Medulla oblongata (tissue), 1 donor: ENCODE measurements at regions not wholly inside any gene's neighbourhood (a gene's known extent, or its start where the extent isn't known, plus 50 kb on each side); places are given as distances from the start of the nearest gene placed in this dataset.
"Not testable (repeated sequence)": the region's sequence is repeated elsewhere in the genome, so short reads cannot be mapped to it uniquely, and the experiment has no call there.

Experiments
- DNase-seq: peaks from one replicate; pipeline ENCODE4 v3.0.0-alpha.2; 2015; ENCODE audit errors: extremely low spot score

DNA sequence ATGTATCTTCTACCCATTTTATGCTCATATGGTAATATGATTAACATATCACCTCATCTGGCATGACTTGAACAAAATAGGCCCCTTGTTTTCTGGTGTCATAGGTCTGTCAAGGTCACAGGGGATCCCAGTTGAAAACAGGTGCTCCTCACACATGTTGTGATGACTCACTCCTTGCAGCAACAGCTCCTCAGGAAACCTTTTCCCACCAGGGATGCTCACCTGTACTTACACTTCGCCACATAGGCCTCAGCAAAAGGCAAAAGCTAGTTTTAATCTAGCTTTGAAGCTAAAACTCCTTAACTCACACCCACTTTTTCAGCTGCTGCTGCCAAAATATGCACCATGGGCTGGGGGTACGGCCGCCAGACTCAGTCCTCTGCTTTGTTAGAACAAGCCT lies 110.0 kb upstream of the SOX21 start:
- DNase-seq, result no peak

GRCh38 chr13:94816256-94816655 lies 103.9 kb upstream of the SOX21 start:
- DNase-seq, result no peak

DNA sequence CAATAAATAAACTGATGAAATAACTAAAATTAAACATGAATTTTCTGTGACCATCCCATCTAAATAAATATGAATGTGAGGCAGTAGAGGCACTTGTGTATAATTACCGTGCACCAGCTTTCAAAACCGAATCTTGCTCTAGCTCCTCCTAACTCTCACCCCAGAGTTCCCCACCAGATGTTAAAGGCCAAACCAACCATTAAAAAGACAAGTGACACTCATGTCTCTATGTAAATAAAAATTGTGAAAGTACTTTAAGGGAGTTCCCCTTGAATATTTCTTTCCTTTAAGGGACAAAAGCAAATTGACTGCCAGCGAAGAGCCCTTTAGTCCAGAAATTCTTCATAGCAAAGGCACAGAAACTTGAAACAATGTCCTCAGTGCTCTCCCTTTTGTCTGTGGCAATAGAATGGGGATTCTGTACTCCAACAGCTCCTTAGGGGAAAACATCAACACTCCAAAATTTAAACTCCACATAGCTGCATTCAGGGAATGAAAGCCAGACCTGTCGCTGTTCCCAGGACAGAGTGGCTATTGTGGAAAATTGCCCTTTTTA lies 101.7 kb upstream of the SOX21 start:
- DNase-seq, result no peak

DNA sequence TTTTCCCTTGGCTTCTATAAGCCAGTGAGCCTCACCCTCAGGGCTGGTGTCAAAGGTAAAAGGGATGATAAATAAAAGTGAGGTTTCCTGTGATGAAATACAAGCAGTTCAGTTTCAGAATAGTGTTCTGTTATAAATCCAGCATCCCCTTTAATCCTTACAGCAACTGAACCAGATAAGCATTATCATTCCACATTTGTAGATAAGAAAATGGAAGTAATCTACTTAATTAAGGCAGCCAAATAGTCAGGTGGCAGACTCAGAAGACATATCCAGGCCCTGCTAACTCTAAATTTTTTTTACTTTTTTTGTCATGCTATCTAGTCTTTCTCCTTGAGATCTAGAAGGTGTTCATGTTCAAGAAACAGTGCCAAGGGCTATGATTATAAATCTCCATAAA lies 99.4 kb upstream of the SOX21 start:
- no peak for DNase-seq

- no peak for DNase-seq
These were observed 88.1 kb upstream of the SOX21 start for GRCh38 chr13:94800423-94800822.

- no peak for DNase-seq
These were observed 87.0 kb upstream of the SOX21 start for GRCh38 chr13:94799299-94799698.

GRCh38 chr13:94798738-94799137 lies 86.4 kb upstream of the SOX21 start:
- no peak for DNase-seq

- no peak for DNase-seq
These were observed 82.9 kb upstream of the SOX21 start for GRCh38 chr13:94795292-94795691.

GRCh38 chr13:94786246-94786645 lies 73.9 kb upstream of the SOX21 start:
- not testable (repeated sequence) for DNase-seq

DNA sequence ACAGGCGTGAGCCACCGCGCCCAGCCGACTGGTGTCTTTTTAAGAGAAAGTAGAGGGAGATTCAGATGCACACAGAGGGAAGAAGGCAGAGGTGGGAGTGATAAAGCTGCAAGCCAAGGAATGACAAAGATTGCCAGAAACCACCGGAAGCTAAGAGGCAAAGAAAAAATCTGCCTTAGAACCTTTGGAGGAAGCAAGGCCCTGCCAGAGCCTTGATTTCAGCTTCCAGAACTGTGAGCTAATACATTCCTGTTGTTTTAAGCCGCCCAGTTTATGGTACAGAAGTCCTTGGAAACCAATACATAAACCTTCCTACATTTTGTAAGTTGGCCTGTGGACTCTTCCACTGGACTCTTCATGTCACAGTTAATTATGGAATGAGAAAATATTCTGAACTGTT lies 71.7 kb upstream of the SOX21 start:
- no peak for DNase-seq

GRCh38 chr13:94783489-94783888 lies 71.1 kb upstream of the SOX21 start:
- DNase-seq, result no peak

DNA sequence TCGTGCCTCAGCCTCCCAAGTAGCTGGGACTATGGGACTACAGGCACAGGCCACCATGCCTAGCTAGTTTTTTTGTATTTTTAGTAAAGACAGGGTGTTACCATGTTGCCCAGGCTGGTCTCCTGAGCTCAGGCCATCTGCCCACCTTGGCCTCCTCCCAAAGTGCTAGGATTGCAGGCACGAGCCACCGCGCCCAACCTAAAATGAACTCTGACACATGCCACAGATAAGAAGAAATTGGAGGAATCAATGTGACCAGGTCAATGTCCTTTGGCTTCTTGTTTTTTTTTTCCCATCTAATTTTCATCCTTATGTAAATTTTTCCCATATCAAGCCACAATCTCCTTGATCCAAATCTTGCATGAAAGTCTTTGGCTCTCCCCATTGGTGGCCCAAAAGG lies 68.1 kb upstream of the SOX21 start:
- no peak for DNase-seq

GRCh38 chr13:94778986-94779385 lies 66.6 kb upstream of the SOX21 start:
- DNase-seq, result no peak

DNA sequence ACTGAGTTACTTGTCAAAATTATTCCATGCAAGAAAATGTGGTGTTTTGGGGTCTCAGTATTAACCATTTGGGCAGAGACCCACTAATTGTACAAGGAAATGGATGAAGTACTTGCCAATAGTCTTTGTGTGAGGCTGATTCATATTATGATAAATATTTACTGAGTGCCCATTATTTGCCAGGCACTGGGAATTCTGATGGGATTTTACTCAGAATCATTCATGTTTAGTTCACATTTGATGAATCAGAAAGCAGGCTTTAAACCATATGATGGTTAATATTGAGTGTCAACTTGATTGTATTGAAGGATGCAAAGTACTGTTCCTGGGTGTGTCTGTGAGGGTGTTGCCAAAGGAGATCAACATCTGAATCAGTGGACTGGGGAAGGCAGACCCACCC lies 66.2 kb upstream of the SOX21 start:
- DNase-seq, result no peak

- DNase-seq, result no peak
These were observed 64.6 kb upstream of the SOX21 start for GRCh38 chr13:94776956-94777355.

DNA sequence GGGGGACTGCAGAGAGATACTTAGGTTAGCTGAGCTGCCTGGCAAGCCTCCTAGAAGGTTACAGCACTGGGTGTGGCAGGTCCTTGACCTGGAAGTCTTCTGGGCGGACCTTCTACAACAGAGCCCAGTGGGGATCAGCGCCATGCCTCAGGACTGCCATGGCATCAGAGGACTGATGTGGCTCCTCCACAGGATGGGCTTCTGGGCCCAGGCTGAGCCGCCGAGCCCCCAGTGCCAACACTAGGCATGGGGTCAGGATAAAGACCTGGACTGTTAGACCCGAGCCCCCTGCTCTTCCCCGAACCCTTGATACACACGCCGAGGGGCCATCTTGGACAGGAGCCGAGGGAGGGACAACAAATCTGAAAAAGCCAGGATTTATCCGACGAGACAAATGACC lies 64.0 kb upstream of the SOX21 start:
- no peak for DNase-seq

GRCh38 chr13:94765814-94766213 lies 53.5 kb upstream of the SOX21 start:
- DNase-seq, result no peak

DNA sequence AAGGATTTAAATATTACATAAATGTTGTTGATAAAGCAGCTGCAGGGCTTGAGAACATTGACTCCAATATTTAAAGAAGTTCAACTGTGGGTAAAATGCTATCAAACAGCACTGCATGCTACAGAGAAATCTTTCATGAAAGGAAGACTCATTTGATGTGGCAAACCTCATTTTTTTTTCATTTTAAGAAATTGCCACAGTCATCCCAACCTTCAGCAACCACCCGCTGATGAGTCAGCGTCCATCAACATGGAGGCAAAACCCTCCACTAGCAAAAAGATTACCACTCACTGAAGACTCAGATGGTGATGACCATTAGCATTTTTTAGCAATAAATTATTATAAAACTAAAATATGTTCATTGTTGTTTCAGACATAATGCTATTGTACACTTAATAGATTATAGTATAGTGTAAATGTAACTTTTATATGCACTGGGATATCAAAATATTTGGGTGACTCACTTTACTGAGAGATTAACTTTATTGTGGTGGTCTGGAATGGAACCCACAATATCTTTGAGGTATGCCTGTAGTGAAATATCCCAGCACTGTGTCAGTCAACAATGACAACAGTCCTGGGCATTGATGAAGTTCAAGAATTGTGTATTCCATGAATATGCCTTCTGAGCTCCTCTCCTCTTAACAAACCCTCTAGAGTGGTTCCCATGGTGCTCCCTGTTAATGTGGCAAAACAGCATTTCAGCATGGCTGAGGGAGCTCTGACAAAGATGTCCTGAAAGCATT lies 52.4 kb upstream of the SOX21 start:
- no peak for DNase-seq
